Gastrocnemius medialis (tissue), 4 donors: ENCODE measurements at regions not wholly inside any gene's neighbourhood (a gene's known extent, or its start where the extent isn't known, plus 50 kb on each side); places are given as distances from the start of the nearest gene placed in this dataset.
"Not testable (repeated sequence)": the region's sequence is repeated elsewhere in the genome, so short reads cannot be mapped to it uniquely, and the experiment has no call there.

Experiments used
- POLR2A ChIP-seq, 2 donors: fragments of 450-650 bp; IDR thresholded peaks; one replicate each; pipeline ENCODE4 v1.6.1; 2017; ENCODE audit warnings: antibody characterized with exemption in 2 of 2, mild to moderate bottlenecking in 2 of 2, moderate library complexity in 2 of 2
- TF ChIP-seq, protein P1 (sequence below), 5 experiments: fragments of 450-650 bp in 3 of 5; fragments of 200-600 bp in 2 of 5; sonication (generic) in 2 of 5; IDR thresholded peaks in 4 of 5; conservative IDR thresholded peaks in 1 of 5; 1 replicate in 4 of 5; 2 replicates in 1 of 5; pipeline ENCODE4 v1.5.1; 2016 to 2019; ENCODE audit warnings: antibody characterized with exemption in 5 of 5, mild to moderate bottlenecking in 3 of 5, moderate library complexity in 3 of 5

DNA sequence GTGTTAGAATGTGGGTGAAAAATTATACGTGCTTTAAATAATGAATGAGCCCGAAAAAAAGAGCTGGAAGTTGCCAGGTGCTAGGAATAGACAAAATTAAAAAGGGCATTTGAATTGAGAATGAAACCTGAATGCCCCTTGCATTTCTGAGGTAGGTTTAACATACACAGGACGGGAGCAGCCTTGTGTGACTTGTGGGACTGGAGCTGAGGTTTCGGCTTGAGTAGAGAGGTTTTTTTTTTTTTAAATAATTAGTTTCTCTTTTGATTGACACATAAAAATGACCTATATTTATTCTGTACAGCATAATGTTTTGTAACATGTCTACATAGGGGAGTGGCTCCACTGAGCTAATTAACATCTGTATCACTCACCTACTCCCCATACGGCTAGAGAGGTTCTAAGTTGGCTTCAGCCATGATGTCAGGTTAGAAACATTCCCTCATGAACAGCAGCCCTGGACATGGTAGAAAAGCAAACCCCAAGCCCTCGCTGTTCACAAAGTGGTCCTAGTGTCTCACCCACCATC is 424.0 kb downstream of the TMEM121 start:
- TF ChIP-seq POLR2A (IDR thresholded peaks at IDR 0.05), result not testable (repeated sequence)
- TF ChIP-seq, protein P1, sequence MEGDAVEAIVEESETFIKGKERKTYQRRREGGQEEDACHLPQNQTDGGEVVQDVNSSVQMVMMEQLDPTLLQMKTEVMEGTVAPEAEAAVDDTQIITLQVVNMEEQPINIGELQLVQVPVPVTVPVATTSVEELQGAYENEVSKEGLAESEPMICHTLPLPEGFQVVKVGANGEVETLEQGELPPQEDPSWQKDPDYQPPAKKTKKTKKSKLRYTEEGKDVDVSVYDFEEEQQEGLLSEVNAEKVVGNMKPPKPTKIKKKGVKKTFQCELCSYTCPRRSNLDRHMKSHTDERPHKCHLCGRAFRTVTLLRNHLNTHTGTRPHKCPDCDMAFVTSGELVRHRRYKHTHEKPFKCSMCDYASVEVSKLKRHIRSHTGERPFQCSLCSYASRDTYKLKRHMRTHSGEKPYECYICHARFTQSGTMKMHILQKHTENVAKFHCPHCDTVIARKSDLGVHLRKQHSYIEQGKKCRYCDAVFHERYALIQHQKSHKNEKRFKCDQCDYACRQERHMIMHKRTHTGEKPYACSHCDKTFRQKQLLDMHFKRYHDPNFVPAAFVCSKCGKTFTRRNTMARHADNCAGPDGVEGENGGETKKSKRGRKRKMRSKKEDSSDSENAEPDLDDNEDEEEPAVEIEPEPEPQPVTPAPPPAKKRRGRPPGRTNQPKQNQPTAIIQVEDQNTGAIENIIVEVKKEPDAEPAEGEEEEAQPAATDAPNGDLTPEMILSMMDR (IDR thresholded peaks at IDR 0.05 in 4 of 5, conservative IDR thresholded peaks at IDR 0.05 in 1 of 5), result not testable (repeated sequence)
